GM12891 (cell line): ENCODE measurements at regions not wholly inside any gene's neighbourhood (a gene's known extent, or its start where the extent isn't known, plus 50 kb on each side); places are given as distances from the start of the nearest gene placed in this dataset.

ENCODE experiments used
- DNase-seq: peaks from one replicate; pipeline ENCODE4 v3.0.0; 2011; ENCODE audit warnings: low spot score; ENCODE audit not compliant: insufficient read length
- FAIRE-seq: peaks from 2 replicates; lab custom pipeline; 2011; peaks lifted over from hg19 to GRCh38; lab: Jason Lieb, UNC
- PAX5 ChIP-seq: IDR thresholded peaks from 2 replicates; pipeline ENCODE4 v1.6.1; 2011; ENCODE audit warnings: low read length, moderate library complexity, mild to moderate bottlenecking; ENCODE audit not compliant: insufficient read depth, severe bottlenecking
- POLR2A ChIP-seq: IDR thresholded peaks from 2 replicates; pipeline ENCODE4 v1.6.1; 2011; ENCODE audit warnings: low read depth, low read length, control low read depth
- POLR2AphosphoS5 ChIP-seq: IDR thresholded peaks from 2 replicates; pipeline ENCODE4 v1.6.1; 2011; ENCODE audit warnings: low read depth, low read length, control low read depth
- POU2F2 ChIP-seq: IDR thresholded peaks from 2 replicates; pipeline ENCODE4 v1.6.1; 2011; ENCODE audit warnings: low read depth, mild to moderate bottlenecking, control low read depth, low read length, moderate library complexity
- SPI1 ChIP-seq: IDR thresholded peaks from 2 replicates; pipeline ENCODE4 v1.6.1; 2011; ENCODE audit warnings: low read depth, low read length, control low read depth
- TAF1 ChIP-seq: IDR thresholded peaks from 2 replicates; pipeline ENCODE4 v1.6.1; 2011; ENCODE audit warnings: low read depth, low read length, control low read depth

- DNase-seq (no peak), FAIRE-seq (no peak)
- TF ChIP-seq PAX5: no peak
These were observed 183.5 kb upstream of the AFDN start for GRCh38 chr6:167643223-167643622.

GRCh38 chr6:167643716-167644115 lies 183.0 kb upstream of the AFDN start:
- FAIRE-seq (no peak), DNase-seq (no peak)
- TF ChIP-seq TAF1 (no peak), PAX5 (no peak), POLR2A (no peak), SPI1 (no peak), POU2F2 (no peak), POLR2AphosphoS5 (no peak)

- TF ChIP-seq PAX5 (no peak), SPI1 (no peak), POLR2A (no peak), TAF1 (no peak), POLR2AphosphoS5 (no peak), POU2F2 (no peak)
- DNase-seq: no peak
- FAIRE-seq: no peak
These were observed 182.1 kb upstream of the AFDN start for GRCh38 chr6:167644412-167645132.

GRCh38 chr6:167645368-167645767 lies 181.3 kb upstream of the AFDN start:
- TF ChIP-seq TAF1 (no peak), PAX5 (no peak), POLR2A (no peak), POLR2AphosphoS5 (no peak), POU2F2 (no peak), SPI1 (no peak)
- no peak for DNase-seq
- no peak for FAIRE-seq

- TF ChIP-seq TAF1: no peak
- no peak for TF ChIP-seq PAX5
- no peak for TF ChIP-seq SPI1
- TF ChIP-seq POU2F2: no peak
- TF ChIP-seq POLR2A: no peak
- TF ChIP-seq POLR2AphosphoS5: no peak
- FAIRE-seq (no peak), DNase-seq (no peak)
These were observed 179.4 kb upstream of the AFDN start for GRCh38 chr6:167647306-167647705.

- no peak for DNase-seq
- TF ChIP-seq TAF1 (no peak), POLR2A (no peak), POU2F2 (no peak), PAX5 (no peak), POLR2AphosphoS5 (no peak), SPI1 (no peak)
- no peak for FAIRE-seq
These were observed 178.8 kb upstream of the AFDN start for GRCh38 chr6:167647737-167648470.

GRCh38 chr6:167648501-167649278 lies 178.0 kb upstream of the AFDN start:
- DNase-seq (no peak), FAIRE-seq (no peak)
- no peak for TF ChIP-seq POU2F2
- no peak for TF ChIP-seq TAF1
- TF ChIP-seq POLR2A: no peak
- no peak for TF ChIP-seq SPI1
- no peak for TF ChIP-seq POLR2AphosphoS5
- TF ChIP-seq PAX5: no peak

GRCh38 chr6:167649476-167649875 lies 177.2 kb upstream of the AFDN start:
- FAIRE-seq (no peak), DNase-seq (no peak)
- no peak for TF ChIP-seq POU2F2

GRCh38 chr6:167650730-167651317 lies 175.9 kb upstream of the AFDN start:
- TF ChIP-seq PAX5: no peak
- no peak for TF ChIP-seq POLR2AphosphoS5
- TF ChIP-seq TAF1: no peak
- no peak for TF ChIP-seq POU2F2
- no peak for TF ChIP-seq POLR2A
- TF ChIP-seq SPI1: no peak
- DNase-seq (no peak), FAIRE-seq (no peak)
